OCI-LY7 (cell line): ENCODE measurements at regions not wholly inside any gene's neighbourhood (a gene's known extent, or its start where the extent isn't known, plus 50 kb on each side); places are given as distances from the start of the nearest gene placed in this dataset.

Experiments
- BruUV-seq: library from RNA; stranded (reverse); fragments of 400-500 nt; replicated peaks from 2 replicates; lab custom pipeline; 2021; lab: Mats Ljungman, UMichigan
- CTCF ChIA-PET: fragments of 300-600 bp; sonication (Branson Sonifier 250); formaldehyde crosslinking; loops from one replicate; lab custom pipeline; 2022; ENCODE audit warnings: antibody characterized with exemption; ENCODE audit not compliant: unreplicated experiment; lab: Charles Lee
- POLR2A ChIA-PET: fragments of 300-600 bp; sonication (Branson Sonifier 250); formaldehyde crosslinking; loops from one replicate; lab custom pipeline; 2022; ENCODE audit warnings: antibody characterized with exemption; lab: Charles Lee
- DNase-seq: peaks from one replicate; pipeline ENCODE4 v3.0.0-alpha.2; 2015; ENCODE audit warnings: low spot score
- H2AFZ ChIP-seq: fragments of 200-600 bp; sonication (generic), shearing (Covaris generic); 2 replicates; pipeline ENCODE4 v1.6.1; 2014; ENCODE audit warnings: mild to moderate bottlenecking, antibody characterized with exemption, low read length, moderate library complexity
- H3K27ac ChIP-seq: fragments of 200-600 bp; sonication (generic); 2 replicates; pipeline ENCODE4 v1.5.1; 2014; ENCODE audit warnings: mixed run types, low read depth, mild to moderate bottlenecking, moderate library complexity, low read length, inconsistent platforms; ENCODE audit not compliant: poor library complexity, severe bottlenecking
- H3K36me3 ChIP-seq: fragments of 200-600 bp; sonication (generic); 2 replicates; pipeline ENCODE4 v1.6.1; 2014; ENCODE audit warnings: mild to moderate bottlenecking, antibody characterized with exemption, low read length, moderate library complexity, mixed read lengths; ENCODE audit not compliant: insufficient read depth
- H3K4me1 ChIP-seq: fragments of 200-600 bp; sonication (generic); 2 replicates; pipeline ENCODE4 v1.5.1; 2014; ENCODE audit warnings: mild to moderate bottlenecking, low read length; ENCODE audit not compliant: insufficient read depth, poor library complexity, severe bottlenecking
- H3K4me2 ChIP-seq: fragments of 200-600 bp; sonication (generic); 2 replicates; pipeline ENCODE4 v1.6.1; 2014; ENCODE audit warnings: mild to moderate bottlenecking, low read length
- H3K4me3 ChIP-seq: fragments of 200-600 bp; sonication (generic); 2 replicates; pipeline ENCODE4 v1.5.1; 2014; ENCODE audit warnings: mild to moderate bottlenecking, low read depth, low read length; ENCODE audit not compliant: poor library complexity, severe bottlenecking
- H3K79me2 ChIP-seq: fragments of 200-600 bp; sonication (generic); 2 replicates; pipeline ENCODE4 v1.6.1; 2016; ENCODE audit warnings: low read depth, mild to moderate bottlenecking, low read length, moderate library complexity, mixed read lengths; ENCODE audit not compliant: insufficient read depth
- H3K9me2 ChIP-seq: fragments of 200-600 bp; sonication (generic); 2 replicates; pipeline ENCODE4 v1.6.1; 2016; ENCODE audit warnings: mild to moderate bottlenecking, low read length, mixed read lengths; ENCODE audit not compliant: insufficient read depth
- H3K9me3 ChIP-seq: fragments of 200-600 bp; sonication (generic); 2 replicates; pipeline ENCODE4 v1.6.1; 2014; ENCODE audit warnings: mild to moderate bottlenecking, mixed run types, low read length, mixed read lengths
- H4K20me1 ChIP-seq: fragments of 200-600 bp; sonication (generic); 2 replicates; pipeline ENCODE4 v1.6.1; 2014; ENCODE audit warnings: mild to moderate bottlenecking, antibody characterized with exemption, low read length, moderate library complexity, mixed read lengths; ENCODE audit not compliant: insufficient read depth
- CTCF ChIP-seq: fragments of 200-600 bp; sonication (generic); conservative IDR thresholded peaks from 2 replicates; pipeline ENCODE4 v1.5.1; 2014; ENCODE audit warnings: mild to moderate bottlenecking, antibody characterized with exemption, low read length, moderate library complexity, mixed read lengths
- EZH2phosphoT487 ChIP-seq: fragments of 200-600 bp; sonication (generic); IDR thresholded peaks from 2 replicates; pipeline ENCODE4 v1.6.1; 2018; ENCODE audit warnings: low read depth, borderline replicate concordance, mild to moderate bottlenecking, mixed run types, antibody characterized with exemption, low read length, moderate library complexity, mixed read lengths
- intact Hi-C: fragments of 100-400 bp; cut with micrococcal nuclease; formaldehyde crosslinking; loops from one replicate; pipeline ENCODE4 v1.10.0; 2022; ENCODE audit not compliant: unreplicated experiment

DNA sequence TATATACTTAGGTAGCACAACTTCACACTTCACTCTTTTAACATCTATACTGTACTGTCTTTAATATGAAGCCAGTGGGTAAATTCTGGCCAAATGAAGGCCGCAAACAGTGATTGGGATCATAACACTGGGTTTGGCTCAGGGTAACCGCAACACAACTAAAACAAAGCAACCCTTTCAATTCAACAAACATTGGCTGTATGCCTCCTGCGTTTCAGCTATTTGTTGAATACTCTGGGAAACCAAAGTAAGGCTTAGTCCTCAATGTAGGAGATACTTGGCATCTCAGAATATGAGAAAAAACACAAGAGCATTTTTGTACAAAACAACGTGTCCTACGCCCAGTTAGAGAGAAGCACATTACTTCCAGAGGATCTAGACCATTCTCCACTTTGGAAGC is 693.3 kb upstream of the KLHL29 start:
- H3K4me3 ChIP-seq = no peak overlapping the region
- no peaks in the 10 kb centered on the region for H3K36me3 ChIP-seq
- BruUV-seq = no TSS peak
- no peaks in the 10 kb centered on the region for H3K9me3 ChIP-seq
- TF ChIP-seq CTCF (no peak), EZH2phosphoT487 (no peak)
- no peak overlapping the region for H3K27ac ChIP-seq
- no peaks in the 10 kb centered on the region for H3K9me2 ChIP-seq
- ChIA-PET CTCF (no interaction called here), POLR2A (no interaction called here)
- intact Hi-C loops = no loop called here
- H3K4me1 ChIP-seq = no peaks in the 10 kb centered on the region
- H3K4me2 ChIP-seq = no peak overlapping the region
- DNase-seq = no peak
- no peak overlapping the region for H2AFZ ChIP-seq
- no peaks in the 10 kb centered on the region for H4K20me1 ChIP-seq
- no peaks in the 10 kb centered on the region for H3K79me2 ChIP-seq

- ChIA-PET CTCF (no interaction called here), POLR2A (no interaction called here)
- Histone ChIP-seq H3K4me2 (no peak overlapping the region), H3K4me1 (no peaks in the 10 kb centered on the region), H3K9me3 (no peaks in the 10 kb centered on the region), H3K27ac (no peak overlapping the region), H4K20me1 (no peaks in the 10 kb centered on the region), H3K4me3 (no peak overlapping the region), H3K9me2 (no peaks in the 10 kb centered on the region), H3K36me3 (no peaks in the 10 kb centered on the region), H3K79me2 (no peaks in the 10 kb centered on the region), H2AFZ (no peak overlapping the region)
- TF ChIP-seq EZH2phosphoT487 = no peak
- no peak for TF ChIP-seq CTCF
- intact Hi-C loops = no loop called here
- BruUV-seq = no TSS peak
- DNase-seq = no peak
Observed at GRCh38 chr2:22692746-22693145, 692.2 kb upstream of the KLHL29 start.

GRCh38 chr2:22694300-22694699 is 690.7 kb upstream of the KLHL29 start:
- H3K4me2 ChIP-seq = no peak overlapping the region
- CTCF ChIA-PET = no interaction called here
- DNase-seq = no peak
- no peak overlapping the region for H2AFZ ChIP-seq
- no peaks in the 10 kb centered on the region for H3K9me3 ChIP-seq
- H4K20me1 ChIP-seq = no peaks in the 10 kb centered on the region
- POLR2A ChIA-PET = no interaction called here
- H3K4me3 ChIP-seq = no peak overlapping the region
- H3K9me2 ChIP-seq = no peaks in the 10 kb centered on the region
- no TSS peak for BruUV-seq
- H3K79me2 ChIP-seq = no peaks in the 10 kb centered on the region
- no peaks in the 10 kb centered on the region for H3K36me3 ChIP-seq
- no peaks in the 10 kb centered on the region for H3K4me1 ChIP-seq
- TF ChIP-seq EZH2phosphoT487 = no peak
- no peak for TF ChIP-seq CTCF
- intact Hi-C loops = no loop called here
- H3K27ac ChIP-seq = no peak overlapping the region
